HG03378 (cell line): ENCODE measurements at regions not wholly inside any gene's neighbourhood (a gene's known extent, or its start where the extent isn't known, plus 50 kb on each side); places are given as distances from the start of the nearest gene placed in this dataset.

ENCODE experiments used
- ATAC-seq: cut with Tn5 transposase; IDR thresholded peaks from one replicate; pipeline ENCODE4 v1.9.1; 2021; ENCODE audit warnings: mild to moderate bottlenecking, moderate library complexity; ENCODE audit not compliant: unreplicated experiment

- no peak for ATAC-seq
These were observed 56.3 kb upstream of the SNX2 start for GRCh38 chr5:122718611-122719010.

DNA sequence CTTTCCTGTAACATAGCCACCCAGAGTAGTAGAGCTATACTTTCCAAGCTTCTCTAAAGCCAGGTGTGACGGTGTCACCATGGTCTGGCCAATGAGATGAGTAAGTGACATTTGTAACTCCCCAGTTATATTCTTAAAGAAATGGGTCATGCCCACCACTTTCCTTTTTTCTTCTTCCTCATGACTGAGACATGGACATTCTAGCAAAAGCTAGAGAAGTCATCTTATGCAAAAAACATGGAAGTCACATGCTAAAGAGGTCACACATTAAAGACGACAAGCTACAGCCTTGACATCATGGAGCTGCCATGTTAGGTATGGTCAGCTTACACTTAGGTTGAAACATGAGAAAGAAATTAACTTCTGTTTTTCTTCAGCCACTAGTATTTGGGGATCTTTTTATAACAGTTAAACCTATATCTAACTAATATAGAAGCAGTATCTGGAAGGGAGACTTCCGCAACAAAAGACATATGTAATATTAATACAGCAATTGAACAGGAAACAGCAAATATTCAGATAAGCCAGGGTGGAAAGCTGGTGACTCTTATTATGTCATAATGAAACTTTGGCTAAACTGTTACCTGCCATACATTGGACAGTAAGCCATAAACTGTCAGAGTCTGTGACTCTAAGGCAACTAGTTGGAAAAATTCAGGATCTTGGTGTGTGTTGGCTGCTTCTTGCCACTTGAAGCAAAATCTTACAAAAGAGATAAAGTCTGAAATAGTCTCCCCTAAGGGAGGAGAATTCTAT is 54.7 kb upstream of the SNX2 start:
- ATAC-seq, result peak; percentile 55

GRCh38 chr5:122721127-122721526 is 53.8 kb upstream of the SNX2 start:
- ATAC-seq, result no peak

- no peak for ATAC-seq
These were observed 52.5 kb upstream of the SNX2 start for GRCh38 chr5:122722341-122722740.

DNA sequence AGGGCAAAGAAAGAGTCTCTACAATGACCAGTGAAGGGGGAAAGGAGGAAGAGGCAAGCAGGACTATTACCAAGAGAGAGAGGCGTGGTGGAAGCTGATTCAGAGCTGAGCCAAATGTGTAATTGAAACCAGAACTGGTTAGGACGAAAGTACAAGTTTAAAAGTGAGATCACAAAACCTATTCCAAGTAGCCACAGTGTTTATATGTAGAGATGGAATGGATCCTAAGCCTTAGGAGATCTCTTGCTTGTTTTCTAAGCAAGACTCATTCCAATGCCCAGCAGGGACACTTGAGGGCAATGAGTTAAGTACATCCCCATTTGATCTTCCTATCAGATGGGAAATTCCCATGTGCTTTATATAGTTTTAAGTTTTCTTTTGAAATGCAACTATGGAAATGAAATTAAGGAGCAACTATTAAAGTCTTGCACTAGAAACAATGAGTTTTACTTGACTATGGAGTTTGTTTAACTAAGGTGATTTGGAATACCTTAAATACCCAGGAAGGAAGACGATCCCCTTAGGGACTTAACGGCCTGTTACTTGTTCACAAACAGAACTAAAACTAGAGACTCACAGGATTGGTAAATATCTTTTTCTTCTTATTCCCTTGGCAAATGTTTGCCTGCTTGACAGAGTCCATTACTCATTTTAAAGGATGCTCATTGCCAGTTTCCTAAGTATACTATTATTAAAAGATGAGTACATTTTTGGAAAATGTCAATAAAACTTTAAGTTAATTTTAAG is 51.1 kb upstream of the SNX2 start:
- ATAC-seq, result peak; percentile 89
